Endothelial cell (in vitro differentiated cells): ENCODE measurements at regions not wholly inside any gene's neighbourhood (a gene's known extent, or its start where the extent isn't known, plus 50 kb on each side); places are given as distances from the start of the nearest gene placed in this dataset.

Source experiments
- DNase-seq: peaks from one replicate; pipeline ENCODE4 v3.0.0; 2021; ENCODE audit warnings: low spot score
- H3K27ac Mint-ChIP-seq: one replicate; pipeline ENCODE4 v1.8.0; 2021; ENCODE audit warnings: mixed read lengths, inconsistent platforms; ENCODE audit not compliant: unreplicated experiment
- H3K27me3 Mint-ChIP-seq: one replicate; pipeline ENCODE4 v1.8.0; 2021; ENCODE audit warnings: mild to moderate bottlenecking, moderate library complexity, mixed read lengths, inconsistent platforms; ENCODE audit not compliant: unreplicated experiment
- H3K36me3 Mint-ChIP-seq: one replicate; pipeline ENCODE4 v1.8.0; 2021; ENCODE audit warnings: mild to moderate bottlenecking, low read depth, mixed read lengths, inconsistent platforms; ENCODE audit not compliant: unreplicated experiment
- H3K4me1 Mint-ChIP-seq: one replicate; pipeline ENCODE4 v1.8.0; 2021; ENCODE audit warnings: mild to moderate bottlenecking, mixed read lengths, inconsistent platforms; ENCODE audit not compliant: unreplicated experiment
- H3K4me3 Mint-ChIP-seq: one replicate; pipeline ENCODE4 v1.8.0; 2021; ENCODE audit warnings: mild to moderate bottlenecking, mixed read lengths, inconsistent platforms; ENCODE audit not compliant: unreplicated experiment
- H3K9me3 Mint-ChIP-seq: one replicate; pipeline ENCODE4 v1.8.0; 2021; ENCODE audit warnings: mixed read lengths, inconsistent platforms; ENCODE audit not compliant: unreplicated experiment
- TF ChIP-seq, protein P1 (sequence below): fragments of 200-600 bp; sonication (generic); IDR thresholded peaks from one replicate; pipeline ENCODE4 v1.5.0; 2021; ENCODE audit warnings: antibody characterized with exemption; ENCODE audit not compliant: unreplicated experiment

DNA sequence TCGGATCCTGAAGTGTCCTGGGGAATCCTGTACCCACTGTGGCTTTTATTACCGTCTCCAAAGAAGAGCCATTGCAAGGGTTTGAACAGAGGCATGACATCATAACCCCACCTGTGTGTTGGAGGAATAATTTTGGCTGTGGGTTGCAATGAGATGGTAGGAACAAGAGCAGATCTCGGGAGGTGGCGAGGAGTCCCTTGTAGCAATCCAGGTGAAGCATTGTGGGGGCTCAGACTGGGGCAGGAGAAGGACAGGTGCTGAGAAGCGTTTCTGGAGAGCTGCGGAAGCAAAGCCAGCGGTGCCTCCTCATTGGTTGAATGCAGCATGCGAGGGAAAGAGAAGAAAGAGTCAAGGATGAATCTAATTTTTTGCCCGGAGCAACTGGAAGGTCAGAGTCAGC lies 382.4 kb downstream of the EFNB2 start:
- Mint-ChIP-seq H3K9me3 (no peaks in the 10 kb centered on the region), H3K27ac (no peak overlapping the region), H3K36me3 (no peaks in the 10 kb centered on the region), H3K4me3 (no peak overlapping the region), H3K27me3 (no peaks in the 10 kb centered on the region), H3K4me1 (peaks cover 4% of the 10 kb centered on the region)
- TF ChIP-seq, protein P1, sequence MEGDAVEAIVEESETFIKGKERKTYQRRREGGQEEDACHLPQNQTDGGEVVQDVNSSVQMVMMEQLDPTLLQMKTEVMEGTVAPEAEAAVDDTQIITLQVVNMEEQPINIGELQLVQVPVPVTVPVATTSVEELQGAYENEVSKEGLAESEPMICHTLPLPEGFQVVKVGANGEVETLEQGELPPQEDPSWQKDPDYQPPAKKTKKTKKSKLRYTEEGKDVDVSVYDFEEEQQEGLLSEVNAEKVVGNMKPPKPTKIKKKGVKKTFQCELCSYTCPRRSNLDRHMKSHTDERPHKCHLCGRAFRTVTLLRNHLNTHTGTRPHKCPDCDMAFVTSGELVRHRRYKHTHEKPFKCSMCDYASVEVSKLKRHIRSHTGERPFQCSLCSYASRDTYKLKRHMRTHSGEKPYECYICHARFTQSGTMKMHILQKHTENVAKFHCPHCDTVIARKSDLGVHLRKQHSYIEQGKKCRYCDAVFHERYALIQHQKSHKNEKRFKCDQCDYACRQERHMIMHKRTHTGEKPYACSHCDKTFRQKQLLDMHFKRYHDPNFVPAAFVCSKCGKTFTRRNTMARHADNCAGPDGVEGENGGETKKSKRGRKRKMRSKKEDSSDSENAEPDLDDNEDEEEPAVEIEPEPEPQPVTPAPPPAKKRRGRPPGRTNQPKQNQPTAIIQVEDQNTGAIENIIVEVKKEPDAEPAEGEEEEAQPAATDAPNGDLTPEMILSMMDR: no peak
- DNase-seq: no peak

GRCh38 chr13:106152047-106152446 lies 383.4 kb downstream of the EFNB2 start:
- TF ChIP-seq, protein P1: no peak
- no peak overlapping the region for H3K4me3 Mint-ChIP-seq
- no peaks in the 10 kb centered on the region for H3K9me3 Mint-ChIP-seq
- no peaks in the 10 kb centered on the region for H3K36me3 Mint-ChIP-seq
- no peak for DNase-seq
- no peaks in the 10 kb centered on the region for H3K27me3 Mint-ChIP-seq
- H3K27ac Mint-ChIP-seq: no peak overlapping the region
- H3K4me1 Mint-ChIP-seq: peaks cover 4% of the 10 kb centered on the region

- Mint-ChIP-seq H3K9me3 (no peaks in the 10 kb centered on the region), H3K36me3 (no peaks in the 10 kb centered on the region), H3K4me1 (peaks cover 4% of the 10 kb centered on the region), H3K27me3 (no peaks in the 10 kb centered on the region), H3K4me3 (no peak overlapping the region), H3K27ac (no peak overlapping the region)
- no peak for DNase-seq
- TF ChIP-seq, protein P1: no peak
Observed at GRCh38 chr13:106151056-106151699, 384.3 kb downstream of the EFNB2 start.

GRCh38 chr13:106145997-106146864 lies 389.2 kb downstream of the EFNB2 start:
- H3K27me3 Mint-ChIP-seq: no peaks in the 10 kb centered on the region
- H3K9me3 Mint-ChIP-seq: no peaks in the 10 kb centered on the region
- no peak for DNase-seq
- H3K4me3 Mint-ChIP-seq: no peak overlapping the region
- H3K36me3 Mint-ChIP-seq: no peaks in the 10 kb centered on the region
- peaks cover under 1% of the 10 kb centered on the region for H3K4me1 Mint-ChIP-seq
- TF ChIP-seq, protein P1: no peak
- H3K27ac Mint-ChIP-seq: no peak overlapping the region

DNA sequence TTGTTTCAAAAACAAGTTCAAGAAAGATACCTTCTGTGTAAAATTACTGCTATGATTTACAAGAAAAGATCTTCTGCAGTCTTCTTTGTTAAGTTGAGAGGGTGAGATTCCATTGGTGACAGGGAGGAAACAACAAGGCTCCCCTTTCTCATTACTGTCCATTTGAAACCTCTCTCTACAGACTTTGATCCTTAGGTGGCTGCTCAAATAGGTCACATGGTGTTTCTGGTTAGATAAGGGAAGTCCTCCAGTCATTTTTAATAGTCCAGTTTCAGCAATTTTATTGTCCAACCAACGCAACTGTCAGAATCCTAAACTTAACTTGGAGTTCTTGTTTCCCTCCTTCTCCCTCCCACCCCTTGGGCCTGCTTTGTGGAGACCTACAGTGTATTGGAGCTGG lies 390.4 kb downstream of the EFNB2 start:
- H3K27me3 Mint-ChIP-seq: no peaks in the 10 kb centered on the region
- H3K4me3 Mint-ChIP-seq: no peak overlapping the region
- no peaks in the 10 kb centered on the region for H3K36me3 Mint-ChIP-seq
- no peaks in the 10 kb centered on the region for H3K9me3 Mint-ChIP-seq
- no peaks in the 10 kb centered on the region for H3K4me1 Mint-ChIP-seq
- DNase-seq: no peak
- TF ChIP-seq, protein P1: no peak
- no peak overlapping the region for H3K27ac Mint-ChIP-seq
